A549 (cell line): ENCODE measurements at regions not wholly inside any gene's neighbourhood (a gene's known extent, or its start where the extent isn't known, plus 50 kb on each side); places are given as distances from the start of the nearest gene placed in this dataset.

Source experiments
- ATAC-seq, 2 experiments: fragments of 200-7000 bp in 1 of 2; fragments of >200 bp in 1 of 2; cut with Nextera tagmentation in 1 of 2; cut with Tn5 transposase in 1 of 2; 3 replicates each; pipeline versions ENCODE4 v1.8.0 to v1.9.1; 2018 to 2020; ENCODE audit warnings: mild to moderate bottlenecking in 1 of 2, moderate library complexity in 1 of 2
- CTCF ChIA-PET: fragments of 300-600 bp; sonication (Branson Sonifier 250); formaldehyde crosslinking; extraction: SDS; loops from one replicate; lab custom pipeline; 2021; ENCODE audit warnings: antibody characterized with exemption, inconsistent platforms; lab: Yijun Ruan, JAX
- POLR2A ChIA-PET: fragments of 350-600 bp; formaldehyde crosslinking; extraction: SDS; loops from one replicate; lab custom pipeline; 2021; ENCODE audit warnings: antibody characterized with exemption, inconsistent platforms; lab: Yijun Ruan, JAX
- DNase-seq, 2 experiments: peaks; one replicate each; pipeline versions ENCODE4 v3.0.0 to v3.0.0-alpha.2; 2011 to 2016; ENCODE audit warnings: low read depth in 1 of 2, low spot score in 1 of 2
- FAIRE-seq: peaks from 2 replicates; lab custom pipeline; 2011; peaks lifted over from hg19 to GRCh38; lab: Jason Lieb, UNC
- H3K27ac ChIP-seq, 2 experiments: fragments of >200 bp; sonication (Bioruptor Twin); formaldehyde crosslinking; 3 replicates each; pipeline ENCODE4 v1.5.1; 2016 to 2017
- H3K4me1 ChIP-seq: fragments of >200 bp; sonication (Bioruptor Twin); formaldehyde crosslinking; 3 replicates; pipeline ENCODE4 v1.6.1; 2016
- H3K4me2 ChIP-seq: fragments of >200 bp; sonication (Bioruptor Twin); formaldehyde crosslinking; 3 replicates; pipeline ENCODE4 v1.6.1; 2016
- H3K4me3 ChIP-seq: fragments of >200 bp; sonication (Bioruptor Twin); formaldehyde crosslinking; 3 replicates; pipeline ENCODE4 v1.5.1; 2016
- H3K9me3 ChIP-seq: fragments of >200 bp; sonication (Bioruptor Twin); formaldehyde crosslinking; 3 replicates; pipeline ENCODE4 v1.6.1; 2016
- BHLHE40 ChIP-seq: IDR thresholded peaks from 2 replicates; pipeline ENCODE4 v1.6.1; 2012; ENCODE audit warnings: low read depth, low read length, inconsistent platforms
- CTCF ChIP-seq: fragments of >200 bp; sonication (Bioruptor Twin); formaldehyde crosslinking; IDR thresholded peaks from 3 replicates; pipeline ENCODE4 v1.5.1; 2016
- EHF ChIP-seq: fragments of 250-450 bp; sonication (Bioruptor Pico); IDR thresholded peaks from 2 replicates; pipeline ENCODE4 v1.5.0; 2020; ENCODE audit warnings: mild to moderate bottlenecking
- FOSL2 ChIP-seq, 2 experiments: fragments of 450-650 bp in 1 of 2; fragments of >200 bp in 1 of 2; sonication (Bioruptor Twin) in 1 of 2; formaldehyde crosslinking; IDR thresholded peaks; 2 replicates each; pipeline versions ENCODE4 v1.5.0 to v1.6.1; 2016 to 2020; ENCODE audit warnings: mild to moderate bottlenecking in 1 of 2, moderate library complexity in 1 of 2
- FOXS1 ChIP-seq: fragments of 250-450 bp; sonication (Bioruptor Pico); IDR thresholded peaks from 2 replicates; pipeline ENCODE4 v1.5.0; 2020; ENCODE audit warnings: mild to moderate bottlenecking, moderate library complexity
- GATA3 ChIP-seq: IDR thresholded peaks from 2 replicates; pipeline ENCODE4 v1.6.1; 2012; ENCODE audit warnings: borderline replicate concordance
- HOXB5 ChIP-seq: fragments of 250-450 bp; sonication (Bioruptor Pico); IDR thresholded peaks from 2 replicates; pipeline ENCODE4 v1.5.0; 2020; ENCODE audit warnings: mild to moderate bottlenecking, moderate library complexity
- JUNB ChIP-seq: fragments of >200 bp; sonication (Bioruptor Twin); formaldehyde crosslinking; IDR thresholded peaks from 2 replicates; pipeline ENCODE4 v1.6.1; 2016
- MAZ ChIP-seq: fragments of 150-350 bp; IDR thresholded peaks from 2 replicates; pipeline ENCODE4 v1.6.1; 2014; ENCODE audit warnings: antibody characterized with exemption, low read depth, low read length, borderline replicate concordance
- NFE2L2 ChIP-seq: fragments of 150-350 bp; conservative IDR thresholded peaks from 2 replicates; pipeline ENCODE4 v1.6.1; 2014; ENCODE audit warnings: low read length
- POLR2AphosphoS2 ChIP-seq: conservative IDR thresholded peaks from 2 replicates; pipeline ENCODE4 v1.6.1; 2012; ENCODE audit warnings: low read length, improper control_type of control experiment, inconsistent platforms
- RARB ChIP-seq: fragments of 250-450 bp; sonication (Bioruptor Pico); IDR thresholded peaks from 2 replicates; pipeline ENCODE4 v1.8.0; 2021; ENCODE audit warnings: mild to moderate bottlenecking, moderate library complexity
- RNF2 ChIP-seq: fragments of 200-600 bp; sonication (generic); IDR thresholded peaks from 2 replicates; pipeline ENCODE4 v1.6.1; 2016; ENCODE audit warnings: low read depth, mild to moderate bottlenecking, antibody characterized with exemption, moderate library complexity, borderline replicate concordance
- USF2 ChIP-seq: fragments of 450-650 bp; IDR thresholded peaks from 2 replicates; pipeline ENCODE4 v1.6.1; 2014; ENCODE audit warnings: antibody characterized with exemption
- WGBS: methylation state at CpG from one replicate; pipeline ENCODE4 v1.1.6; 2017; ENCODE audit errors: missing lambda C conversion rate; 5-methylcytosine and 5-hydroxymethylcytosine counted together
- TF ChIP-seq, protein P1 (sequence below): fragments of 250-450 bp; sonication (Bioruptor Pico); IDR thresholded peaks from 2 replicates; pipeline ENCODE4 v1.5.0; 2021; ENCODE audit warnings: mild to moderate bottlenecking, moderate library complexity, borderline replicate concordance

GRCh38 chr18:50456285-50456684 lies 81.4 kb downstream of the SKA1 start (continued):
- no peak for TF ChIP-seq POLR2AphosphoS2
- no peak for TF ChIP-seq MAZ

- Histone ChIP-seq H3K4me3 (no peak overlapping the region), H3K4me1 (no peaks in the 10 kb centered on the region), H3K9me3 (no peaks in the 10 kb centered on the region), H3K27ac (no peak overlapping the region), H3K4me2 (no peak overlapping the region)
- ChIA-PET CTCF (no interaction called here), POLR2A (no interaction called here)
- TF ChIP-seq EHF (CRISPR knock-in tag) = no peak
- ATAC-seq (no peak), DNase-seq (no peak), FAIRE-seq (no peak)
- WGBS = 0% methylated on average over 2 of the region's 2 CpGs
These were observed 82.8 kb downstream of the SKA1 start for GRCh38 chr18:50457639-50458038.

- CTCF ChIA-PET = no interaction called here
- no peak overlapping the region for H3K4me2 ChIP-seq
- TF ChIP-seq BHLHE40 (no peak), USF2 (no peak), HOXB5 (CRISPR knock-in tag) (no peak)
- FAIRE-seq (no peak), ATAC-seq (no peak), DNase-seq (no peak)
- H3K4me3 ChIP-seq = no peak overlapping the region
- POLR2A ChIA-PET = no interaction called here
- H3K4me1 ChIP-seq = no peaks in the 10 kb centered on the region
- H3K27ac ChIP-seq = no peak overlapping the region
- no peaks in the 10 kb centered on the region for H3K9me3 ChIP-seq
- 7% methylated on average over 2 of the region's 3 CpGs for WGBS
These were observed 83.5 kb downstream of the SKA1 start for GRCh38 chr18:50458366-50458765.

- TF ChIP-seq FOXS1 = no peak
- TF ChIP-seq GATA3 = no peak
- TF ChIP-seq RARB (CRISPR knock-in tag) = no peak
- TF ChIP-seq, protein P1, sequence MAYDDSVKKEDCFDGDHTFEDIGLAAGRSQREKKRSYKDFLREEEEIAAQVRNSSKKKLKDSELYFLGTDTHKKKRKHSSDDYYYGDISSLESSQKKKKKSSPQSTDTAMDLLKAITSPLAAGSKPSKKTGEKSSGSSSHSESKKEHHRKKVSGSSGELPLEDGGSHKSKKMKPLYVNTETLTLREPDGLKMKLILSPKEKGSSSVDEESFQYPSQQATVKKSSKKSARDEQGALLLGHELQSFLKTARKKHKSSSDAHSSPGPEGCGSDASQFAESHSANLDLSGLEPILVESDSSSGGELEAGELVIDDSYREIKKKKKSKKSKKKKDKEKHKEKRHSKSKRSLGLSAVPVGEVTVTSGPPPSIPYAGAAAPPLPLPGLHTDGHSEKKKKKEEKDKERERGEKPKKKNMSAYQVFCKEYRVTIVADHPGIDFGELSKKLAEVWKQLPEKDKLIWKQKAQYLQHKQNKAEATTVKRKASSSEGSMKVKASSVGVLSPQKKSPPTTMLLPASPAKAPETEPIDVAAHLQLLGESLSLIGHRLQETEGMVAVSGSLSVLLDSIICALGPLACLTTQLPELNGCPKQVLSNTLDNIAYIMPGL = no peak
- no peak for TF ChIP-seq MAZ
- TF ChIP-seq JUNB = no peak
- TF ChIP-seq USF2 = no peak
- H3K4me1 ChIP-seq = no peaks in the 10 kb centered on the region
- no peak for DNase-seq
- 2% methylated on average over 2 of the region's 2 CpGs for WGBS
- H3K4me3 ChIP-seq = no peak overlapping the region
- CTCF ChIA-PET = no interaction called here
- FAIRE-seq = no peak
- no peak overlapping the region for H3K27ac ChIP-seq
- H3K4me2 ChIP-seq = no peak overlapping the region
- no peak for ATAC-seq
- POLR2A ChIA-PET = no interaction called here
- H3K9me3 ChIP-seq = no peaks in the 10 kb centered on the region
These were observed 84.0 kb downstream of the SKA1 start for GRCh38 chr18:50458796-50459195.

DNA sequence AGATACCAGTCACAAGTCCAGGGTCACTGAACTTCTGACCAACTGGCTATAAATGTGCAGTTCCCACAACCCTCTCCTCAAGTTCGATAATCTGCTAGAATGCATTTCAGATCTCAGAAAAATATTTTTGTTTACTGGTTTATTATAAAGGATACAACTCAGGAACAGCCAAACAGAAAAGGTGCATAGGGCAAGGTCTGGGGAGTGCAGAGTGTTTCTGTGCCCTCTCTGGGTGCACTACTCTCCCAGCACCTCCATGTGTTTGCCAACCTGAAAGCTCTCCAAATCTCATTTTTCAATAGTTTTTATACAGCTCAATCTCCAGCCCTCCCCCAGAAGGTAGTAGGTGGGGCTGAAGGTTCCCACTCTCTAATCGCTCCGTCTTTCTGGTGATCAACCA lies 85.2 kb downstream of the SKA1 start:
- Histone ChIP-seq H3K4me2 (no peak overlapping the region), H3K27ac (no peak overlapping the region), H3K4me3 (no peak overlapping the region), H3K4me1 (no peaks in the 10 kb centered on the region), H3K9me3 (no peaks in the 10 kb centered on the region)
- no peak for TF ChIP-seq RNF2
- no peak for TF ChIP-seq FOSL2 (IDR thresholded peaks at IDR 0.05)
- TF ChIP-seq FOSL2 (CRISPR knock-in tag; IDR thresholded peaks at IDR 0.05) = no peak
- no peak for TF ChIP-seq CTCF
- TF ChIP-seq NFE2L2 = no peak
- TF ChIP-seq JUNB = no peak
- ChIA-PET CTCF (interaction anchor here (0.9 kb wide), 1 partner anchor 18 kb away, joined by 3 read pairs; no protein-coding TSS in a partner anchor), POLR2A (no interaction called here)
- ATAC-seq (no peak), DNase-seq (no peak), FAIRE-seq (no peak)
- WGBS = 29% methylated on average over 3 of the region's 3 CpGs
